NOMO-1 treated with DMSO at 0.1 percent for 48 hours (cell line): ENCODE measurements at regions not wholly inside any gene's neighbourhood (a gene's known extent, or its start where the extent isn't known, plus 50 kb on each side); places are given as distances from the start of the nearest gene placed in this dataset.

ENCODE experiments used
- DNase-seq: peaks from one replicate; lab custom pipeline; 2025; ENCODE audit not compliant: unreplicated experiment; lab: John Stamatoyannopoulos, UW

GRCh38 chr13:44211286-44211685, 162.3 kb upstream of the SERP2 start:
- no peak for DNase-seq

- no peak for DNase-seq
Observed at GRCh38 chr13:44211704-44212346, 161.8 kb upstream of the SERP2 start.

- DNase-seq: no peak
Observed at GRCh38 chr13:44212633-44213396, 160.8 kb upstream of the SERP2 start.

- no peak for DNase-seq
Observed at GRCh38 chr13:44218501-44219240, 155.0 kb upstream of the SERP2 start.

- DNase-seq: no peak
Observed at GRCh38 chr13:44219577-44220548, 153.8 kb upstream of the SERP2 start.

GRCh38 chr13:44220948-44221347, 152.7 kb upstream of the SERP2 start:
- DNase-seq: no peak

GRCh38 chr13:44221657-44222056, 152.0 kb upstream of the SERP2 start:
- no peak for DNase-seq

- no peak for DNase-seq
Observed at GRCh38 chr13:44223770-44224444, 149.7 kb upstream of the SERP2 start.

- DNase-seq: no peak
Observed at GRCh38 chr13:44224450-44225149, 149.0 kb upstream of the SERP2 start.

GRCh38 chr13:44229371-44230030, 144.1 kb upstream of the SERP2 start:
- no peak for DNase-seq

GRCh38 chr13:44230071-44230470, 143.6 kb upstream of the SERP2 start:
- no peak for DNase-seq

GRCh38 chr13:44230736-44231135, 142.9 kb upstream of the SERP2 start:
- DNase-seq: no peak

- DNase-seq: peak; percentile 8
Observed at GRCh38 chr13:44231786-44232516, 141.7 kb upstream of the SERP2 start.

- DNase-seq: peak; percentile 52
Observed at GRCh38 chr13:44232774-44233173, 140.8 kb upstream of the SERP2 start.

GRCh38 chr13:44234566-44234965, 139.1 kb upstream of the SERP2 start:
- DNase-seq: no peak

GRCh38 chr13:44236370-44236769, 137.3 kb upstream of the SERP2 start:
- DNase-seq: no peak

GRCh38 chr13:44236801-44237207, 136.8 kb upstream of the SERP2 start:
- no peak for DNase-seq

- peak; percentile 16 for DNase-seq
Observed at GRCh38 chr13:44237276-44237767, 136.3 kb upstream of the SERP2 start.
